D721Med (cell line): ENCODE measurements at regions not wholly inside any gene's neighbourhood (a gene's known extent, or its start where the extent isn't known, plus 50 kb on each side); places are given as distances from the start of the nearest gene placed in this dataset.

ENCODE experiments used
- DNase-seq: peaks from one replicate; pipeline ENCODE4 v3.0.0; 2011; ENCODE audit warnings: low spot score; ENCODE audit not compliant: insufficient read length
- FAIRE-seq: peaks from 2 replicates; lab custom pipeline; 2011; peaks lifted over from hg19 to GRCh38; lab: Jason Lieb, UNC
- CTCF ChIP-seq: IDR thresholded peaks from 2 replicates; pipeline ENCODE4 v1.5.1; 2012; ENCODE audit warnings: mild to moderate bottlenecking, control low read depth; ENCODE audit not compliant: insufficient read depth; ENCODE audit errors: missing control alignments

DNA sequence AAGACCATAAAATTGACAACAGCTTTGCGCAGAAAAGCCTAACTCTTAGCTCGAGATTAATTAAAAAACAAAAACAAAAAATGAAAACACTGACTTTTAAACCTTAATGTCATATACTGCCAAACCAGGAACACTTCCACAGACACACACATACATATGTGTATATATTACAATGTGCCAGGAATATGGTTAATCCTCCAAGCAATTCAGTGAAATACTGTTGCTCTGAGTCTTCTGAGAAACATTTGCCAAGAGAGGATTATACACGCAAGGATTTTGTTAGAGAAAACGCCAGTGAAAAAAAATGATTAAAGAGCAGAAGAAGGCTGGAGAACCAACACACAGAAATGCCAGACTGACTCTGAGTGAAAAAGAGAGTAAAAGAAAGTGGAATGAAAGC is 116.7 kb upstream of the CHRM3 start:
- TF ChIP-seq CTCF, result no peak
- FAIRE-seq (no peak), DNase-seq (no peak)

DNA sequence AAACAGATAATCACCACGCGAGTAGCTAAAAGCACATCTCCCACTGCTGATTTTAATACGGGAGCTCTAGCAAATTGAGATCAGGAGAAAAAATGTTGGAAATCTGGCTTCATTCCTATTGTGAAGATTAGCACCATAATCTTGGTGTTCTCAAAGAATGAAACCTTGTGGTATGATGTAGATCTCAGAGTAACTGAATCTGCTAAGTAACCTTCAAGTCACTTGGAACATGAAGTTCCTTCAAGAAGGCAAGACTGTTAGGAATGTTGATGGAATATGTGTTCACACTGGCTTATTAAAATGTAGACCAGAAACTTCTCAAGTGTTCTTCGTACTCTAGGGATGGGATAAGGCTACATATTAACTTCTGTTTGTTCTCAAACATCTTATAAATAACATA is 117.4 kb upstream of the CHRM3 start:
- peak; percentile 90 for FAIRE-seq
- DNase-seq, result no peak
- no peak for TF ChIP-seq CTCF

GRCh38 chr1:239268007-239268406 is 118.4 kb upstream of the CHRM3 start:
- no peak for TF ChIP-seq CTCF
- DNase-seq (no peak), FAIRE-seq (peak; percentile 75)

DNA sequence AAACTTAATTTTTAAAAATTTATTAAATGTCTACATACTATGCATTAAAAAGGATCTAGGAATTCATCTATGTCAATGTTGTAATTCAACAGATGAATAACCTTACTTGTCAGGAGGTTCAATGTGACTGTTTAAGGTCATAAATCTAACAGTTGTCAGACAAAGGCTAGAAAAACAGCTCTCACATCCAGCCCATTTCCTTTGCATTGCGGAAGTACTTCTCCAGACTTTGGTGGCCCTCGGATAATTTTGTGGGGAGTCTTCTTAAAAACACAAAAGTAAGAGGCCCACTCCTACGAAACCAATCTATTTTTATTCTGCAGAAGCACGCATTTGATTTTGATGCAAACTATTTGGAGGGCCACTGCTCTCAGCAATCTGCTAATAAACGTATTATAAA is 122.6 kb upstream of the CHRM3 start:
- no peak for TF ChIP-seq CTCF
- no peak for FAIRE-seq
- no peak for DNase-seq

- no peak for DNase-seq
- FAIRE-seq, result peak; percentile 21
- TF ChIP-seq CTCF, result no peak
Observed at GRCh38 chr1:239262538-239262937, 123.8 kb upstream of the CHRM3 start.

DNA sequence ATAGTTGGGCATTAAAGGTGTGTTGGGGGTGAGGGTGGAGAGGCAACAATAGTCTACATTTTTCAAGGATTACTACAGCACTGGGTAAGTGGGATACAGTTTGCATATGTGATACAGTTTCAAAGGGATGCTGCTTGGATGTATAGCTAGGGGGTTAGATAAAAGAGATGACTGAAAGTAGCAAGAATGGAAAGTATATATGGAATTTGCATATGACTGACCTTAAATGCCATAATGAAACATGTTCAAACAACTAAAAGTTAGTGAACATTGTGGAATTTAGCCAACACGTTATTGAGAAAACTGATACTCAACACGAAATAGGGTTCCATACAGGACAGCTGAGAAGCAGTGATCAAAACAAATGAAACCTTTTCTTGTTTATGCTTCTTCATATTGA is 124.8 kb upstream of the CHRM3 start:
- no peak for TF ChIP-seq CTCF
- FAIRE-seq (no peak), DNase-seq (no peak)

DNA sequence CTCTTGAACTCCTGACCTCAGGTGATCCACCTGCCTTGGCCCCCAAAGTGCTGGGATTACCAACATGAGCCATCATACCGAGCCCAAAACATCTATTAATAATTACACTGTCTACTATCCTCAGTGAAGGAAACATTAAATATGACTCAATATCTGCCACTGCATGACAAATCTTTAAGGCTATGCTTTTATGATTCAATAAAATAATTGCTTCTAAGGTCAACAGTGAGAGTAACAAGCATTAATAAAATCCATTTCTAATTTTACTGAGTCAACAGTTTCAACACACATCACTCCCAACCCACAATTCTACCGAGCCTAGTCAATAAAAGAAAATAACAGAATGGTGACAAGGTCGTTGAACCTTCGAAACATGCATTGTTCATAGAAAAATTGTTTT is 125.5 kb upstream of the CHRM3 start:
- TF ChIP-seq CTCF, result no peak

More for the DNA sequence above, 125.5 kb upstream of the CHRM3 start:
- FAIRE-seq (no peak), DNase-seq (no peak)
